GOT3 (cell line): ENCODE measurements at regions not wholly inside any gene's neighbourhood (a gene's known extent, or its start where the extent isn't known, plus 50 kb on each side); places are given as distances from the start of the nearest gene placed in this dataset.
"Not testable (repeated sequence)": the region's sequence is repeated elsewhere in the genome, so short reads cannot be mapped to it uniquely, and the experiment has no call there.

Experiments used
- DNase-seq: peaks from one replicate; lab custom pipeline; 2025; ENCODE audit warnings: mixed read lengths; lab: John Stamatoyannopoulos, UW

DNA sequence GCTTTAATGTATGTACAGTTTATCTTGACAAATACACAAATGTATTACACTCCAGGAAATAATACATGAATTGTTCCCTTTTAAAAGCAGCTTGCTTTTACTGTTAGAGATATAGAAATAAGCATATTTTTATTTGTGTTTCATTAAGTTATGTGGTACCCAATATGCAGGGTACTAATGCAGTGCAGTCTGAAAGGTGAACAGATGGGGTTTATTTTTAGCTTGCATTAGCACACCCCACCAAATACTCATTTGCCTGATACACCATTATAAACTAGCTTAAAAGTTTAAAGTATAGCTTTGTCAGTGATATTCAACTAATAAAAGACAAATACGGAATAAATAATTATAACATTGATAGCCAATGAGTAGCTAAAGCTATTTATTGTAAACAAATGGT, 394.7 kb upstream of the ZNF804A start:
- DNase-seq = no peak

- DNase-seq = no peak
These were observed 393.2 kb upstream of the ZNF804A start for GRCh38 chr2:184205048-184205596.

DNA sequence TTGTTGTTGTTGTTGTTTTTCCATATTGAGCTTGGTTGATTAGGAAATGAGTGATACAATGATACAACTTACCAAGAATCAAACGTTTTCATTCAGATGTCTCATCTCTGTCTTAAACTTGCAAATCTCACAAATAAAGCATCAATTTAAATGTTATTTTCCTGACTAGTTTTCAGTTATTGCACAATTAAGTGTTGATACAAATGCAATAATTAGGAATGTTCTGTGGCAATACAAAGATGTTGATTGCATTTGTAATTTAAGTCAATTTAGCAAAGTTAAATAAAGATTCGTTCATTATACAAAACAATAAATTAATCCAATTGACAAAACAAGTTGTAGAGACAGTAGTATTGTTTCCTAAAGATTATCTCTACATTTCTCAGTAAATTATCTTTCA, 392.3 kb upstream of the ZNF804A start:
- DNase-seq = no peak

DNA sequence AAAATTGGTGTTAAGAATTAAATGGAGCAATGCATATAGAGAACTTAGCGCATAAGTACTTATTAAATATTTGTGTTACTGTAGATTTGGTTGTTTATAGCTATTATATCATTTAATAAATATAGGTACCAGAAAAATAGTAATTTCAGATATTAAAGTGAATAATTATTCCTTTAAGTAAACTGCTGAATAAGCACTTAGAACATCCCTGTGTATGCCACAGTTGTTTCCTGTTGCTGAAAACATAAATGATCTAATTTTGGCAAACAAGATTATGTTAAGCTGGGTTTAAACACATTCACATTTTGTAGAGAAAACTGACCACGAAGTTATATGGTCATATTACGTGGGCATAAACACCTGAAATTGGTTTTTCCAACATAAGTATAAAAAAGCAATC, 388.0 kb upstream of the ZNF804A start:
- no peak for DNase-seq

DNA sequence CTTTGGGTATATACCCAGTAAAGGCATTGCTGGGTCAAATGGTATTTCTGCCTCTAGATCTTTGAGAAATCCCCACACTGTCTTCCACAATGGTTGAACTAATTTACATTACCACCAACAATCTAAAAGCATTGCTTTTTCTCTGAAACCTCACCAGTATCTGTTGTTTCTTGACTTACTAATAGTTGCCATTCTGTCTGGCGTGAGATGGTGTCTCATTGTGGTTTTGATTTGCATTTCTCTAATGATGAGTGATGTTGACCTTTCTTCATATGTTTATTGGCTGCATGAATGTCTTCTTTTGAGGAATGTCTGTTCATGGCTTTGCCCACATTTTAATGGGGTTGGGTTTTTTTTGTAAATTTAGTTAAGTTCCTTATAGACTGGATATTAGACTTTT, 382.6 kb upstream of the ZNF804A start:
- DNase-seq = no peak

- DNase-seq = no peak
These were observed 341.7 kb upstream of the ZNF804A start for GRCh38 chr2:184256611-184257010.

DNA sequence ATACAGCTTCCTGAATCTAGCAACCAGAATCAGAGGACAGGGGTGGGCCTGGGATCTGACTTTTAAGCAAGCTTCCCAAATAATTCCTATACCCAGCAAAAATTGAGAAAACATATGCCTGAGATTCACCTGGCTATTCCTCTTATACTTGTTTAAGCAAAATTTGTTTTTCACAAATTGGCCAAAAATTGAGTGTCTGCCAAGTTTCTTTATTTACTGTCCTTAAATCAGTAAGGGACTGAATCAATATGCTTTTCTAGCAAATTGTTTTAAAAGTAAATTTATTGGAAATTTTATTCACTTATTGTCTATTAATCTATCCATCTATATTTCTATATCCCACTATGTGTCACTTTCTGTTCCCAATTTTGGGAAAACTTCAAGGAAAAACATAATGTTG, 337.0 kb upstream of the ZNF804A start:
- DNase-seq = no peak

DNA sequence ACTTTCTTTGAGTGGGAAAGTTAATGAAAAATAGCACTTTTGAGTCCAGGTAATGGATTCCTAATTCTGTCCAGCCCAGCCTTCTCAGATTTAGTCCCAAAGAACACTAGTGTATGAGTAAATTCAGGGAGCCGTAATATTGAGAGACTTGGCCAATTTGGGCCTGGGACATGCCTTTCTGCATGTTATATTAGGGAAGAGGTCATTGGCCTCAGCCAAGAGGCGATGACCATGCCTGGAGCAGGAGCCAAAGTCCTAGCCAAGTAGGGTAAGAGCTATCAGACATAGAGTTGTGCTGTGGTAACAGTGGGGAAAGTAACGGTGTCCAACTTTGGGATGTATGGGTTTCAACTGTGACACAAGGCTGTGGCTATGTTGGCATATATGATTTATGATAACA, 336.5 kb upstream of the ZNF804A start:
- DNase-seq = no peak

DNA sequence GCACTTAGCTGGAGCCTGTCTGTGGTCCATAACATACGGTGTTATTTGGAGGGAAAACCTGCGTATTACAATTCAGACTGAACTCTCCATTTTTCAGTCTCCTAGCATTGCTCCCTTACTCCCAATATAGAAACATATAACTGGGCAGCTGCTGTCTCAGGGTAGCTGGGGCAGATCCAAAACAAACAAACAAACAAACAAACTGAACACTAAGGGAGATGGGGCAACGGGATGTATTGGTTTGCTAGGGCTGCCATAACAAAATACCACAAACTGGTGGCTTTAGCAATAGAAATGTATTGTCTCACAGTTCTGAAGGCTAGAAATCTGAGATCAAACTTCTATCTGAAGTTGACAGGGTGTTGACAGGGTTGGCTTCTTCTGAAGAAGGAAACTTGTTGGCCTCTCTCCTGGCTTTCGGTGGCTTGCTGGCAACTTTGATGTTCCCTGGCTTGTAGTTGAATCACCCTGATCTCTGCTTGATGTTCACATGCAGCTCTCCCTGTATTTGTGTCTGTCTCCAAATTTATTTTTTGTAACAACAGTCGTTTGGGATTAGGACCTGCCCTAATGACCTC, 329.3 kb upstream of the ZNF804A start:
- DNase-seq = no peak

DNA sequence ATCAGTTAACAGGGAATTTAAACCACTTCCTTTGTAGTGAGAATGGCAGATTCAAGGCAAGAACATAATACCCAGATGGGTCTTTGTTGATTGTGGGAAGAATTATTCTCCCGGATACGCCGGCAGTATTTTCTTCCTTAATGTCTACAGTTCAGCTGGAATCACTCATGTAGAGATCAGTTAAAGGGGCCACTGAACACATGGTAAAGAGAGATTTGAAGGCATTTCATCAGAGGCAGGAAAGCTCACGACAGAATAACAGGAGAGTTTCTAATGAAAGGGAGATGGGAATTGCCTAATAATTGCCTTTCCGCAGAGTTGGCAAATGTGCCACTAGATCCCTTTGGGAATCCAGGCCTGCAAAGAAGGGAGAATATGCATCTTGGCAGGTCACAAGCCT, 327.7 kb upstream of the ZNF804A start:
- DNase-seq = no peak

DNA sequence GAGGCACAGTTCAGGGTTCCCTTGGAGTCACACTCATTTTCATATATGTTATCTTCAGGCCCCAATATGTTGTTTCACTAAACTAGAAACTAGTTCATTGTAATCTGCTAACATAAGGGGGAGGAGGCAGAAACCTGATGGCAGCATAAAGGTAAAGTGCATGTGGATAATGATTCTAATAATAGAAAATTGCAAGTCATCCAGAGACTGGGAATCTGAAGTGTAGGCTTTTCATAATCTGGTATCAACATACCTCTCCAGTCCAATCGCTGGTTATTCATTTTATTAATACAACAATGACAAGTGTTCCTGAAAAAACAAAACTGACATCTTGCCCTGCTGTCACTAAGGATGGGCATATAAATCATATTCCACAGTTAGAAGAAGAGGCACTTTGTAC, 326.3 kb upstream of the ZNF804A start:
- no peak for DNase-seq

- DNase-seq = no peak
These were observed 303.5 kb upstream of the ZNF804A start for GRCh38 chr2:184294831-184295230.

DNA sequence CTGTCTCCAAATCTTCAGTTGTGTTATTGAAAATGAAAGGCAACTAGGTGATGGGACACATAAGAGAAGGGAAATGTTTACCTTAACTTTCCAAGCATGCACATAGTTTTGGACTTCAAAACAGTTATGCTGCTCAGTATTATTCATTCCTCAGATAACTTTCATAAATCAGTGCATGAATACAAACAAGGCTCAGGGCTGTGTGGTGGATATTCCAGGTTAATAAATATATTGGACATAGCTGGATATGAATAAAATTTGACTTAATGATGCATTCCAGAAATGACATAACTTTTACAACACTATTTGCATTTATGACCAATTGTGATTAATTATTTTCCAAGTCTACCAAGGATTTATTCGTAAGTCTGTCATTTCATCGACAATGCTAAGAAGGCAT, 301.2 kb upstream of the ZNF804A start:
- DNase-seq = no peak

DNA sequence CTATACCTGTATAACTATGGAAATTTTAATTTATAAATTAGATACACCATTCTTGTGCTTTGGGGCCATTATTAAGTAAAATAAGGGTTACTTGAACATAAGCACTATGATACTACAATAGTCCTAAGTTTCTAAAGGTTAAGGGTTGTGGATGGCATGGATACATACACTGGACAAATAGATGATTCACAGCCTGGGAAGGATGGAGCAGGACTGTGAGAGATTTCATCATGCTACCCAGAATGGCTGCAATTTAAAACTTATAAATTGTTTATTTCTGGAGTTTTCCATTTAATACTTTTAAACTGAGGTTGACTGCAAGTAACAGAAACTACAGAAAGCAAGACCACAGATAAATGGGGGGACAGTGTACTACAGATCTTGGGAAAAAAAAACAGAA, 295.8 kb upstream of the ZNF804A start:
- DNase-seq = no peak

DNA sequence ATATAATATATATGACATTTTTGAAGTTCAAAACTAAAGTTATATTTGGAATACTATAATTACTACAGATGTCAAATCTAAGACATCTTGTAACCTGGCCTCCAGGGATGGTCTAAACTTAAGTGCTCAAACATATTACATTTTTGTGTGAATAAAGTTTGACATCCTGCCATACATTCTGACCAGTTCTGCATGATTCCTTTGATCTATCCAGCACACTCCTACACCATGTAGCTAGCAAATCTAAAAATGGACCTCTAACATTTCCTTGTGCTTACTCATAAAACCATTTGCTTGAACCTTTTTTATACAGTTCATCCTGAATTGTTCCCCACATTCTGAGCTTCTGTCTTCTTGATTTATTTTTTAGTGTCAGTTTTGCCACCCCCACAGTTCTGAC, 294.3 kb upstream of the ZNF804A start:
- DNase-seq = no peak

DNA sequence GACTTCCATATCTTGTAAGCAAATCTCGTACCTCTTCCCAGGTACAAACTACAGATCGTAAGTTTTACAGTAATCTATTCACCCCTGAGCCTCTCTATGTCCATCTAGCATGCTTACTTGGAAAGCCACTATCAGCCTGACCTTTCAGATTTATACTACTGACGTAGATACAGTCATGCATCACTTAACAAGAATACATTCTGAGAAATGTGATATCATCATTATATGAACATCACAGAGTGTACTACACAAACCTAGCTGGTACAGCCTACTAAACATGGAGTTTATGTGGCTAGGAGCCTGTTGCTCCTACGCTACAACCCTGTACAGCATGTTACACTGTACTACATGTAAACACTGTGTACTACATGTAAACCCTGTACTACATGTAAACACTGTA, 293.2 kb upstream of the ZNF804A start:
- no peak for DNase-seq

GRCh38 chr2:184308706-184309105, 289.6 kb upstream of the ZNF804A start:
- no peak for DNase-seq

DNA sequence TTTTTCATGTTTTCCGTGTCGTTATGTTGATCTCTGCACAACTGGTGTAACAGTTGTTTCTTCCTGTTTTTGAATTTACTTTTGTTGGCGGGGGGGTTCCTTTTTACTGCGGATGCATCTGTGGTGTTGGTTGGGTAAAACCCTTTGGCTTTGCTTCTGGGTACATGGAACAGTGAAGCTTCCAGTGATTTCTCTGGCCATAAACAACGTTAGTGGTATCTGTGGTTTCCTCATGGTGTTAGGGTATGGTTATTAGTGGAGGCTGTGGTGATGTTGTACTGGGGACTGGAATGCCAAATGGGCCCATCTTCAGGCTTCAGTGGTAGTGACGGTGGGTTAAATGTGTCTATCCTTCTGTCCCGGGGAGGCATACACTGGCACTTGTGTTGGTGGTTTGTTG, 285.4 kb upstream of the ZNF804A start:
- DNase-seq = no peak

DNA sequence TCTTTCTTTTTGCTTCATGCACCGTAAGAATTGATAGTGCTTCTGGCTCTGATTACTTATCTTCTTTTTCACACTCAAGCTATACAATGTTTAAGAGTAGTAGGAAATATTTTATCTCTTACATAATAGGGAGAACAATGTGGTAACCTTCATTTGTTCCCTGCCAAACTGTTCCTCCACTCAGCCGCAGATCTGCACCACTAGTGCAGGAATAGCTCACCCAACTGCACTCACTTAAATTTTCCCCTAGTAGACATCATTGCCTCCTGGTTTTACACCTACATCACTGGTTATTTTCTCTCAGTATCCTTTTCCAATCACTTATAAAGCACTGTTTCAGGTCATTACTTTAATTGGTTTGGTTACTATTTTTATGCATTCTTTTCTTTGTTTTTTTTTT, 283.5 kb upstream of the ZNF804A start:
- no peak for DNase-seq

DNA sequence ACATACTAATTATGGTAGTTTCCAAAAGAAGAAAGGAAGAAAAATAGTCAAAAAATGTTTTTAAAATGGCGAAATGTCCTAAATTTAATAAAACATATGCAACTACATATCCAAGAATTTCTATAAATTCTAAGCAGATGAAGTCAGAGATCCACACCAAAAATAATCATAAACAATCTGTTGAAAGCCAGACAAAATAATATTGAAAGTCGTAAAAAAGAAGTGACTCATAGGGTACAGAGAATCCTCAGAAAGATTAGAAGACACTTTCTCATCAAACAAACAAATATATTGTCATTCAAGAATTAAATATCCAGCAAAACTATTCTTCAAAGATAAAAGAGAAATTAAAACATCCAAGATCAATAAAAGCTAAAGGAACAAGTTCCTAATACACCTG, 281.4 kb upstream of the ZNF804A start:
- DNase-seq = no peak

DNA sequence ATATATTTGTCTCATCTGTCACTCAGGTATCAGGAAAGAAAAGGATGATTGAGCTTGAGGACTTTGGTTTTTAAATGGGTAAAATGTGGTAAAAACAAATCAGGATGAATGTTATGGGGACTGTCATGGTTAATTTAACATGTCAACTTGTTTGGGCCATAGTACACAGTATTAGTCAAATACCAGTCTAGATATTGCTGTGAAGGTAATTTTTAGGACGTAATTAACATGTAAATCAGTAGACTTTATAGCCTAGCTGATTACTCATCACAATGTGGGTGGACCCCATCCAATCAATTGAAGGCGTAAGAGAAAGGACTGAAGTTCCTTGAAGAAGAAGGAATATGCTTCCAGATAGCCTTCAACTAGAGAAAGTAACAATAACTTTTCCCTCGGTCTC, 275.7 kb upstream of the ZNF804A start:
- DNase-seq = no peak

DNA sequence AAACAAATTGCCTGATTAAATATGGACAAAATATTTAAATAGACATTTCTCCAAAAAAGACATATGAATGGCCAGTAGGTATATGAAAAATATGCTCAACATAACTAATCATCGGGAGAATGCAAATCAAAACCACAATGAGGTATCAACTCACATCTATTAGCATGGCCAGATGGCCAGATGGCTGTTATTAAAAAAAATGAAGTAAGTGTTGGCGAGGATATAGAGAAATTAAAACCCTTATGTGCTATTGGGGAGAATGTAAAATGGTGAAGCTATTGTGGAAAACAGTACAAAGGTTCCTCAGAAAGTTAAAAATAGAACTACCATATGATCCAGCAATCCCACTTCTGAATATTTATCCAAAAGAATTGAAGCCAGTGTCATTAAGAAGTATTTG, 272.3 kb upstream of the ZNF804A start:
- DNase-seq = no peak

DNA sequence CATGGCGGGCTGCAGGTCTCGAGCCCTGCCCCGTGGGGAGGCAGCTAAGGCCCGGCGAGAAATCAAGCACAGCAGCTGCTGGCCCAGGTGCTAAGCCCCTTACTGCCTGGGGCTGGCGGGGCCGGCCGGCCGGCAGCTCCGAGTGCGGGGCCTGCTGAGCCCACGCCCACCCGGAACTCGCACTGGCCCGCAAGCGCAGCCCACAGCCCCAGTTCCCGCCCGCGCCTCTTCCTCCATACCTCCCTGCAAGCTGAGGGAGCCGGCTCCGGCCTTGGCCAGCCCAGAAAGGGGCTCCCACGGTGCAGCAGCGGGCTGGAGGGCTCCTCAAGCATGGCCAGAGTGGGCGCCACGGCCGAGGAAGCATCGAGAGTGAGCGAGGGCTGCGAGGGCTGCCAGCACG, 270.5 kb upstream of the ZNF804A start:
- DNase-seq = not testable (repeated sequence)

DNA sequence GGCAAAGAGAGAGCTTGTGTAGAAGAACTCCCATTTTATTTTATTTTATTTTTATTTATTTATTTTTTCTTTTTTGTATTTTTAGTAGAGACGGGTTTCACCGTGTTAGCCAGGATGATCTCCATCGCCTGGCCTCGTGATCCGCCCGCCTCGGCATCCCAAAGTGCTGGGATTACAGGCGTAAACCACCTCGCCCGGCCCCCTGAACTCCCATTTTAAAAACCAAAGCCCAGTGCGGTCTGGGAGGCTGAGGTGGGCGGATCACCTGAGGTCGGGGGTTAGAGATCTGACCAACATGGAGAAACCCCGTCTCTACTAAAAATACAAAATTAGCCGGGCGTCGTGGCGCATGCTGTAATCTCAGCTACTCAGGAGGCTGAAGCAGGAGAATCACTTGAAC, 267.8 kb upstream of the ZNF804A start:
- DNase-seq = not testable (repeated sequence)

GRCh38 chr2:184336688-184337087, 261.6 kb upstream of the ZNF804A start:
- DNase-seq = no peak
